Chondrocyte (in vitro differentiated cells): ENCODE measurements at regions not wholly inside any gene's neighbourhood (a gene's known extent, or its start where the extent isn't known, plus 50 kb on each side); places are given as distances from the start of the nearest gene placed in this dataset.

Experiments
- DNase-seq: peaks from one replicate; pipeline ENCODE4 v3.0.0; 2021; ENCODE audit warnings: mixed read lengths, low spot score
- H3K27ac Mint-ChIP-seq: one replicate; pipeline ENCODE4 v1.8.0; 2021; ENCODE audit warnings: mild to moderate bottlenecking, moderate library complexity, mixed read lengths; ENCODE audit not compliant: unreplicated experiment
- H3K27me3 Mint-ChIP-seq: 2 replicates; pipeline ENCODE4 v1.8.0; 2021; ENCODE audit warnings: low read depth, mixed read lengths
- H3K36me3 Mint-ChIP-seq: 2 replicates; pipeline ENCODE4 v1.8.0; 2021; ENCODE audit warnings: low read depth, mixed read lengths
- H3K4me1 Mint-ChIP-seq: 2 replicates; pipeline ENCODE4 v1.8.0; 2021; ENCODE audit warnings: low read depth, mild to moderate bottlenecking, mixed read lengths
- H3K4me3 Mint-ChIP-seq: one replicate; pipeline ENCODE4 v1.8.0; 2021; ENCODE audit warnings: mild to moderate bottlenecking, moderate library complexity, mixed read lengths; ENCODE audit not compliant: unreplicated experiment
- H3K9me3 Mint-ChIP-seq: 2 replicates; pipeline ENCODE4 v1.8.0; 2021; ENCODE audit warnings: low read depth, mixed read lengths
- TF ChIP-seq, protein P1 (sequence below): fragments of 200-600 bp; sonication (generic); IDR thresholded peaks from 2 replicates; pipeline ENCODE4 v1.5.0; 2021; ENCODE audit warnings: antibody characterized with exemption, mild to moderate bottlenecking, moderate library complexity

DNA sequence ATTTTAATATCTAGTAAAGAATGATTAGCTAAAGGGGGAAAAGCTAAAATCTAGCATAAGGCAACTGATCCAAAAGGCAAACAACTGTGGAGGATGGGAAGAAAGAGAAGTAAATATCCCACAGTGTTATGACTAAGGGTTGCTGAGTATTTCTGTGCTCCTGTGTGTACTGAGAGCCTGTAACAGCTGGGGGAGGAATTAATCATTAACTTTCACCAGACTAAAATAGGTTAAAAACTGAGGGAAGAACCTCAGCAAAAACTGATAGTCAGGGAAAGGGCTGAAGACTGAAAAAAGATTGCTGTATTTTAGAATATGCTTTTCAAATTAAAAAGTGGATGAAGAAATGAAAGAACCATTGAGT lies 365.9 kb downstream of the CXXC4 start:
- Mint-ChIP-seq H3K4me1 (no peaks in the 10 kb centered on the region), H3K36me3 (no peaks in the 10 kb centered on the region), H3K4me3 (no peak overlapping the region), H3K27me3 (no peaks in the 10 kb centered on the region), H3K9me3 (peaks cover 2% of the 10 kb centered on the region), H3K27ac (no peak overlapping the region)
- TF ChIP-seq, protein P1, sequence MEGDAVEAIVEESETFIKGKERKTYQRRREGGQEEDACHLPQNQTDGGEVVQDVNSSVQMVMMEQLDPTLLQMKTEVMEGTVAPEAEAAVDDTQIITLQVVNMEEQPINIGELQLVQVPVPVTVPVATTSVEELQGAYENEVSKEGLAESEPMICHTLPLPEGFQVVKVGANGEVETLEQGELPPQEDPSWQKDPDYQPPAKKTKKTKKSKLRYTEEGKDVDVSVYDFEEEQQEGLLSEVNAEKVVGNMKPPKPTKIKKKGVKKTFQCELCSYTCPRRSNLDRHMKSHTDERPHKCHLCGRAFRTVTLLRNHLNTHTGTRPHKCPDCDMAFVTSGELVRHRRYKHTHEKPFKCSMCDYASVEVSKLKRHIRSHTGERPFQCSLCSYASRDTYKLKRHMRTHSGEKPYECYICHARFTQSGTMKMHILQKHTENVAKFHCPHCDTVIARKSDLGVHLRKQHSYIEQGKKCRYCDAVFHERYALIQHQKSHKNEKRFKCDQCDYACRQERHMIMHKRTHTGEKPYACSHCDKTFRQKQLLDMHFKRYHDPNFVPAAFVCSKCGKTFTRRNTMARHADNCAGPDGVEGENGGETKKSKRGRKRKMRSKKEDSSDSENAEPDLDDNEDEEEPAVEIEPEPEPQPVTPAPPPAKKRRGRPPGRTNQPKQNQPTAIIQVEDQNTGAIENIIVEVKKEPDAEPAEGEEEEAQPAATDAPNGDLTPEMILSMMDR, result no peak
- DNase-seq, result no peak

DNA sequence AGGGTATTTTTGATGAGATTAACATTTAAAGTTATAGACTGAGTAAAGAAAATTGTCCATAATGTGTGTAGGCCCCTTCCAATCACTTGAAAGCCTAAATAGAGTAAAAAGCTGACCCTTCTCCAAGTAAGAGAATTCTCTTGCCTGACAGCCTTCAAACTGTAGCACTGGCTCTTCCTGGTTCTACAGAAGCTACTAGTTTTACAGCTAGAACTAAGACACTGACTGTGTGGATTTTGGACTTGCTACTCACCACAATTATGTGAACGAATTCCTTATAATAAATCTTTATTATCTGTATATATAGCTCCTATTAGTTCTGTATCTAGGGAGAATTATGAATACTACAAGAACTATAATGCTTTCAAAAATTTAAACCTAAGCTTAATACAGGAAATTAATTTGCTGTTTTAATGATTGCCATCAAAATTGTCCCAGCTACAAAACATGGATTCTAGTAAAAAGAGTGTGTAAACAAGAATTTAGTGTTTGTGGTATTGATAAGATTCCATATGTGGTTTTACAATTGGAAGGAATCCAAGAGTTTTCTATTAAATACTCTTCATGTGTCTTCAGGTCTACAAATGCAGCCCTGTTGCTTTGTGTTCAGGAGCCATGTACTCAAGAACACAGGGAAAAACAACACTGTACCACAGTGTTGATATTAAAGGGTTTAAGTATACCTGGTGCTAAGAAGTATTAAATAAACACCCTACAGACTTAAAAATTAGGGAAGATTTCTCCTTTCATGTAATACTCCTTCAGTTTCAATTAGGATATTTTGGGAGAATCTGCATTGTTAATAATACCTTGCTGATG lies 366.5 kb downstream of the CXXC4 start:
- no peaks in the 10 kb centered on the region for H3K36me3 Mint-ChIP-seq
- H3K27ac Mint-ChIP-seq, result no peak overlapping the region
- TF ChIP-seq, protein P1, result no peak
- no peaks in the 10 kb centered on the region for H3K4me1 Mint-ChIP-seq
- no peaks in the 10 kb centered on the region for H3K27me3 Mint-ChIP-seq
- no peak for DNase-seq
- H3K4me3 Mint-ChIP-seq, result no peak overlapping the region
- H3K9me3 Mint-ChIP-seq, result no peaks in the 10 kb centered on the region

DNA sequence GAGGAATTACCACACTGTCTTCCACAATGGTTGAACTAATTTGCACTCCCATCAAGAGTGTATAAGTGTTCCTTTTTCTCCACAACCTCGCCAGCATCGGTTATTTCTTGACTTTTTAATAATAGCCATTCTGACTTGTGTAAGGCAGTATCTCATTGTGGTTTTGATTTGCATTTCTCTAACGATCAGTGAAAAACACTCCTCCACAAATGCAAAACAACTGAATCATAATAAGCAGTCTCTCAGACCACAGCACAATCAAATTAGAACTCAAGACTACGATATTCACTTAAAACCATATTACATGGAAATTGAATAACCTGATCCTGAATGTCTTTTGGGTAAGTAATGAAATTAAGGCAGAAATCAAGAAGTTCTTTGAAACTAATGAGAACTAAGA lies 371.7 kb downstream of the CXXC4 start:
- Mint-ChIP-seq H3K4me1 (no peaks in the 10 kb centered on the region), H3K4me3 (no peak overlapping the region), H3K27ac (no peak overlapping the region), H3K9me3 (no peaks in the 10 kb centered on the region), H3K36me3 (no peaks in the 10 kb centered on the region), H3K27me3 (peaks cover 3% of the 10 kb centered on the region)
- TF ChIP-seq, protein P1, result no peak
- DNase-seq, result no peak

DNA sequence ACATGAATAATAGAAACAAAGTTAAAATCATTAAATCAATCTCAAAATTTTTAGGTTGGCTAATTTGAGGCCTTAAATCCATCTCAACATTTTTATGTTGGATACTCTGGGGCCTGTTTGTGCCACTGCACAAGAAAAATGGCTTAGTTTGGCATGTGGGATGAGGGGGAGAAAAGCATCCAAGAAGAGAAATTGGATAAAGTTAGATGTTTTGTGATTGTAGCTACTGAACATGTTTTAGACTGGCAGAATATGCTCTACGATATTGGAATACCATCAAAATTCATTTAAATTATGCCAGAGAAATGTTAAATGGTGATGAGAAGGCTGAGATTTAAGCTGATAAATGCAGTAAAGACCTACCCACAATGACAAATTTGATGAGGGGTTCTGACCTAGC lies 376.9 kb downstream of the CXXC4 start:
- H3K27ac Mint-ChIP-seq, result no peak overlapping the region
- H3K4me1 Mint-ChIP-seq, result no peaks in the 10 kb centered on the region
- peaks cover 4% of the 10 kb centered on the region for H3K9me3 Mint-ChIP-seq
- H3K36me3 Mint-ChIP-seq, result no peaks in the 10 kb centered on the region
- TF ChIP-seq, protein P1, result no peak
- no peak overlapping the region for H3K4me3 Mint-ChIP-seq
- peaks cover 3% of the 10 kb centered on the region for H3K27me3 Mint-ChIP-seq
- DNase-seq, result no peak

DNA sequence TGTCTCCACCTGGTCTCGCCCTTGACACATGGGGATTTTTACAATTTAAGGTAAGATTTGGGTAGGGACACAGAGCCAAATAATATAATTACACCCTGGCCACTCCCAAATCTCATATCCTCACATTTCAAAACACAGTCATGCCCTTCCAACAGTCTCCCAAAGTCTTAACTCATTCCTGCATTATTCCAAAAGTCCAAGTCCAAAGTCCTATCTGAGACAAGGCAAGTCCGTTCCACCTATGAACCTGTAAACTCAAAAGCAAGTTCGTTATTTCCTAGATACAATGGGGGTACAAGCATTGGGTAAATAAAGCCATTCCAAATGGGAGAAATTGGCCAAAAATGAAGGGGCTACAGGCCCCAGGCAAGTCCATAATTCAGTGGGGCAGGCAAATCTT lies 380.8 kb downstream of the CXXC4 start:
- TF ChIP-seq, protein P1, result no peak
- DNase-seq, result no peak
- no peaks in the 10 kb centered on the region for H3K27me3 Mint-ChIP-seq
- peaks cover 6% of the 10 kb centered on the region for H3K9me3 Mint-ChIP-seq
- no peaks in the 10 kb centered on the region for H3K36me3 Mint-ChIP-seq
- no peaks in the 10 kb centered on the region for H3K4me1 Mint-ChIP-seq
- H3K4me3 Mint-ChIP-seq, result no peak overlapping the region
- H3K27ac Mint-ChIP-seq, result no peak overlapping the region
